ENCODE measurements at regions not wholly inside any gene's neighbourhood (a gene's known extent, or its start where the extent isn't known, plus 50 kb on each side); places are given as distances from the start of the nearest gene placed in this dataset.

DNA sequence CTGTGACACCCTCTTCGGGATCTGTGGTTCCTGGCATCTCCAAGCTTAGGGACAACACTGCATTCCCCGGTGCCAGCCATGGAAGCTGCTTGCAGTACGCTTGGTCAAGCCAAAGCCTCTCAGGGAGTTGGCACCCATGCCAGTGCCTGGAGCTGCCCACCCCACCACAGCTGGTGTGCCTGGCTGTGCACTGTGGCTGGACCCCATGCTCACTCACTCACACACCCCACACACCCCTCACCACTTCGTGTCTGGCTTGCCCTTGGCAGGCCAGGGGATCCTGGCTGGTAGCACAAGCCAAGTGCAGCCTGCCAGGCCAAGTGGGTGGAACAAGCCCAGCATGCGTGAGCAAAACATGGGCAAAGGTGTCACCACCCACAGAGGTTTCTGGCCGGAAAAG, 324.5 kb upstream of the PTGER4 start:
- TF ChIP-seq, protein P1, sequence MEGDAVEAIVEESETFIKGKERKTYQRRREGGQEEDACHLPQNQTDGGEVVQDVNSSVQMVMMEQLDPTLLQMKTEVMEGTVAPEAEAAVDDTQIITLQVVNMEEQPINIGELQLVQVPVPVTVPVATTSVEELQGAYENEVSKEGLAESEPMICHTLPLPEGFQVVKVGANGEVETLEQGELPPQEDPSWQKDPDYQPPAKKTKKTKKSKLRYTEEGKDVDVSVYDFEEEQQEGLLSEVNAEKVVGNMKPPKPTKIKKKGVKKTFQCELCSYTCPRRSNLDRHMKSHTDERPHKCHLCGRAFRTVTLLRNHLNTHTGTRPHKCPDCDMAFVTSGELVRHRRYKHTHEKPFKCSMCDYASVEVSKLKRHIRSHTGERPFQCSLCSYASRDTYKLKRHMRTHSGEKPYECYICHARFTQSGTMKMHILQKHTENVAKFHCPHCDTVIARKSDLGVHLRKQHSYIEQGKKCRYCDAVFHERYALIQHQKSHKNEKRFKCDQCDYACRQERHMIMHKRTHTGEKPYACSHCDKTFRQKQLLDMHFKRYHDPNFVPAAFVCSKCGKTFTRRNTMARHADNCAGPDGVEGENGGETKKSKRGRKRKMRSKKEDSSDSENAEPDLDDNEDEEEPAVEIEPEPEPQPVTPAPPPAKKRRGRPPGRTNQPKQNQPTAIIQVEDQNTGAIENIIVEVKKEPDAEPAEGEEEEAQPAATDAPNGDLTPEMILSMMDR (IDR thresholded peaks at IDR 0.05), result no peak
- no peak for TF ChIP-seq POLR2A (IDR thresholded peaks at IDR 0.05)
